ENCODE measurements at regions not wholly inside any gene's neighbourhood (a gene's known extent, or its start where the extent isn't known, plus 50 kb on each side); places are given as distances from the start of the nearest gene placed in this dataset.

DNA sequence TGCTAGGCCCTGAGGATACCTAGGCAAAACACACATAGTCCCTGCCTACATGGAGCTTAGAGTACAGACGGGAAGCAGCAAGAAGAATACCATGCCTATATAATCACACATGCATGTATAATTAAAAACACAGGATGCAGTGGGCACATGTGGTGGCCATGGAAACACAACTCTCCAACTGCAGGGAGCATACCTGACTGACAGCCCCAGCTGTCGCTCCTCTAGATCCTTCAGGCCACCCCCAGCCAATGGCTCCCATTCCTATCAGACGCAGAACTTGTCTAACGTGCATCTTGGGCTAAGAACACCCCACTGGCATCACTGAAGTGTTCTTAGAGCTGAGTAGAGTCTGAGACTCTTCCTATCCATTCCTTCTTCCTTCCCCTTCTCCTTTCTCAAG, 125.5 kb upstream of the FRMD4B start:
- POLR2A ChIA-PET (ENCODE audit: low non-redundant PET), result no interaction called here
- TF ChIP-seq CTCF (conservative IDR thresholded peaks at IDR 0.05; ENCODE audit: low read depth), result no peak
- DNase-seq (ENCODE audit: low spot score), result no peak
- H3K27ac ChIP-seq, result no peak overlapping the region
- CTCF ChIA-PET, result no interaction called here

DNA sequence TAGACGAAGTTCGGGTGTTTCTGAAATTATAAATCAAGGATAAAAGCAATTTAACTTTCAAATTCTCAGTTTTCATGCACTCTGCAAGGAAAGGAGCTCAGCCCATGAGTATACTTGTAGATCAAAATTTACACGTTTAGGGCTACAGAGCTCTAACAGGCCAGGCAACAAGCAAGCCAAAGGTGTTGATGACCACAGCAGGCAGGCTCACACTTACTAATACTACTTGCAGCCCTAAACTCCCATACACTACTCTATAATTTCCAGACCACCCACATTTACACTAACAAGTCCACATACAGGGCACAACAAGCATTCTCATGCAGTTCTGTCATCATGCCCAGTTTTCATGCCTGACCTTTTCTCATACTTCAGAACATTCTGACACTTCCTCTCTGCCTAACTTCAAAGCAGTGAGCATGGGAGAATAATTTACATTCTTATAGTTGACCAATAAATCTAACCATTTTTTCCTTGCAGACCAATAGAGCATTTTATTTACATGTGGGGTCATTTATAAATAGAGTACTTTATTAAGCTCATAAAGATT, 124.7 kb upstream of the FRMD4B start:
- H3K27ac ChIP-seq, result no peak overlapping the region
- TF ChIP-seq CTCF (conservative IDR thresholded peaks at IDR 0.05; ENCODE audit: low read depth), result no peak
- no peak for DNase-seq (ENCODE audit: low spot score)
- CTCF ChIA-PET, result interaction anchor here (0.9 kb wide), 1 partner anchor 26 kb away, joined by 3 read pairs; no protein-coding TSS in a partner anchor
- POLR2A ChIA-PET (ENCODE audit: low non-redundant PET), result no interaction called here

DNA sequence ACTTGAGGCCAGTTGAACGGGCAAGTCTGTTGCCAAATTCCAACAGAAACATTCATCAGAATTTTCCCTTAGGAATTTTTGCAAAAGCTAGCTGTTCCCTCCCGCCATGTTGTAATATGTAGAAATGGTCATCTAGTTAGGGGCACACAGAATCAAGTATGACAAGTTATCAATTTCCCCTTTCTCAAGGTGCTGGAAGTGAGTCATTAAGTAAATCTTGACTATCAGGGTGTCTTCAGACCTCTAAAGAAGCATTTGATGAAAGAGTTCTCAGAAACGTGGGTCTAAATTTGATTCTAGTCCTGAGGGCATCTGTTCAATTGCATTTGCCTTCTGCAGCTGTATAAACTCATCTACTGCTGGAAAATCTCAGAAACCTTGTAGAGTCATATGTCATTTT, 123.4 kb upstream of the FRMD4B start:
- POLR2A ChIA-PET (ENCODE audit: low non-redundant PET), result no interaction called here

DNA sequence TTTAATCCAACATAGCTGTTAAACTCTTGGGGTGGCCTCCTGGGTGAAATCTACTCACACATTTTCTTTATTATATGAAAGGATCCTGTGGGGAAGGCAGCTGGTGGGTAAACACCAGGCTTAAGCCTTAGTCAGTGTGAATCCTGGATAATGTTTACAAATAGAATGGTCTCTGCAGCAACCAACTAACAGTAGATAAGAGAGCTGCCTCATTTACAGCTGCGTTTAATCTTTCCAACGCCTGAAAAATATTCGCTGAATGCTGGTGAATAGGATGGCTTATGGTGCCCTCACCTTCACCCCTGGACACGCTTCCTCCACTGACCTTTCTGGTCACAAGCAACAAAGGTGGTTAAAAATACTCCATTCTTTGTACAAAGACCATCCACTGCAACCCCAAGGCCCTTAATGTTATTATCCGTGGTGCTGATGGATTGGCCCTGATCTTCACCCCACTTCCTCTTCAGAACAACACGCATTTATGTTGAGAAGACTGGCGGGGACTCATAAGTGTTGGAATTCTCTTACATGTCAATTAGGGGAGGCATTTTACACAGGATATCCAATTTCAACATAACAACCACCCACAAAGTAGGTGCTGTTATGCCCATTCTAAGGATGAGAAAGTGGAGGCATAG, 120.0 kb upstream of the FRMD4B start:
- no peak for DNase-seq (ENCODE audit: low spot score)
- POLR2A ChIA-PET (ENCODE audit: low non-redundant PET), result no interaction called here
- no peak overlapping the region for H3K27ac ChIP-seq
- TF ChIP-seq CTCF (conservative IDR thresholded peaks at IDR 0.05; ENCODE audit: low read depth), result no peak
- CTCF ChIA-PET, result no interaction called here

More for the DNA sequence above, 123.4 kb upstream of the FRMD4B start:
- DNase-seq (ENCODE audit: low spot score), result no peak
- CTCF ChIA-PET, result no interaction called here
- no peak for TF ChIP-seq CTCF (conservative IDR thresholded peaks at IDR 0.05; ENCODE audit: low read depth)
- H3K27ac ChIP-seq, result no peak overlapping the region

DNA sequence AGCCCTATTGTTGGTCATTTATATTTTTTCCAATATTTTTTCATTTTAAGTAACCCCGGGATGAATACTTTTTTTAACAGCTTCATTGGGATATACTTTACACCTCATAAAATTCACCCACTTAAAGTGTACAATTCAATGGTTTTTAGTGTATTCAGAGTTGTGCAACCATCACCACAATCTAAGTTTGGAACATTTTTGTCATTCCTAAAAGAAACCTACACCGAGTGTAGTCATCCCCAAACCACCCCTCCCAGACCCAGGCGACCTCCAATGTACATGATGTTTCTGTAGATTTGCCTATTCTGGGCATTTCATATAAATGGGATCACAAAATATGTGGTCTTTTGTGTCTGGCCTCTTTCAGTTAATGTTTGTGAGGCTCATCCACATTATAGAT, 118.3 kb upstream of the FRMD4B start:
- H3K27ac ChIP-seq, result no peak overlapping the region
- POLR2A ChIA-PET (ENCODE audit: low non-redundant PET), result no interaction called here
- peak; percentile 33 for DNase-seq (ENCODE audit: low spot score)
- CTCF ChIA-PET, result no interaction called here
- TF ChIP-seq CTCF (conservative IDR thresholded peaks at IDR 0.05; ENCODE audit: low read depth), result no peak

DNA sequence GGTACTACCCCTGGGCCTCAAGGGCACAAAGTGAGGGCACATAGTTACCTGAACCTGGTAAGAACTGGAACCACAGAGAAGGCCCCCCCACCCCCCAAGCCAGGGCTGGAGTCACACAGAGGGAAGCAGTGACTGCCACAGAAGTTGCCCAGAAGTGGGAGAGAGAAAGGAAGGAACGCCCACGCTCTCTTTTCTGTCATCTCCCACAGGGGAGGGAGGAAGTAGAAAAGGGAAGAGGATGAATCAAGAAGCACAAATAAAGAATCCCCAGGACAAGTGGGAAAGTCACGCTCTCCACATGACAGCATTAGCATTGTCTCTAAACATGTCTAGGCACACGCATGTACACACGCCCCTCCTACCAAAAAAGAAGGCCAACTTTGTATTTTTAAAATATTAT, 114.7 kb upstream of the FRMD4B start:
- DNase-seq (ENCODE audit: low spot score), result no peak
- ChIA-PET POLR2A (ENCODE audit: low non-redundant PET) (no interaction called here), CTCF (no interaction called here)
- TF ChIP-seq CTCF (conservative IDR thresholded peaks at IDR 0.05; ENCODE audit: low read depth), result no peak
- no peak overlapping the region for H3K27ac ChIP-seq
